ENCODE measurements at regions not wholly inside any gene's neighbourhood (a gene's known extent, or its start where the extent isn't known, plus 50 kb on each side); places are given as distances from the start of the nearest gene placed in this dataset.

DNA sequence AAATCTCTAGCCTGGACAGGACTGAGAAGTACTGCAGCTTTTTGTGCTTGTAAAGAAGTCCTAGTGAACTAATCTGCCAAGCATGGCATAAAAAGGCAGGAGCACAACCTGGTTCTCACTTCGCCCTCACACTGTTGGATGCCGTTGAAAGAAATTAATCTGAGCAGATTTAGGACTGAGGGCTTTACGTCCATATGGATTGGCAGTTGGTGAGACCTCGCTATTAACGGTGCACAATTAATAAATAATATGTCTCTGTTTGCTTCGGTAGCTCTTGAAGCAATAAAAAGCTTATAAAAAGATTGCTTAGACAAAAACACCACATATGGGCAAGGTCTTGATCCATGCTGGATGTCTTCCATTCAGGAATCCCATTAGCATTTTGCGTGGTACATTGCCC lies 185.6 kb upstream of the EPHA7 start:
- no peak for DNase-seq

DNA sequence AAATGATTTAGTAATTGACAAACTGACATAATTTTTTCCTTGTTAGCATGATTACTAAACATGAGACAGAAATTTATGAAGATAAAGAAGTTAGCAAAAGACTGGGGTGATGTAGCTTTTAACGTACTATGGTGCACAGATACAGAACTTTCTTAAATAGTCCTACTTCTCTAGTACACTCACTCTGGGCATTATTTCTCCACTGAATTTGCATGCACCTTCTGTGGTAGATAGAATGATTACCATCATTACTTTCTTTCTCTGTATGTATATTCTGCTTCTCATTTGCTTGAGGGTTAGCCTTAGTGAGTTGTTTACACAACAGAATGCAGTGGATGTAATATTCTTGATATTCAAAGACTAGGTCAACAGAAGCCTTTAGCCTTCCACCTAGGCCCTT lies 173.1 kb upstream of the EPHA7 start:
- no peak for DNase-seq

DNA sequence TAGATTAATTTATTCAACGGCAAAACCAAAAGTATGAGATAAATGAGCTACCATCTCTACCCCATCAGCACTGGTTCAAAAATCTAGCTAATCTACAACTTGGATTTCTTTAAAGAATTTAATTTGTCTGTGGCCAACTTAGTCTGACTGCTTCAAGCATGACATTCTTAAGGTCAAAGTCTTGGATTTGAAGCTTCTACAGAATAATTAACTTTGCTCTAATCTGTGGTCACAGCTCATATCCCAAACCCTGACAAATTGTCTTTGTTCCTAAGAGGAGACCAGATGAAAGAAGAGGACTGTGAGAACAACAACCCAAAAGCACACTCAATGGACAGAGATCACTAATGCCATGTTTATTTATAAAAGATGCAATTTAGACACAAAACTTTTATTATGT lies 166.9 kb upstream of the EPHA7 start:
- DNase-seq, result no peak

GRCh38 chr6:93584300-93584699 lies 164.9 kb upstream of the EPHA7 start:
- no peak for DNase-seq

DNA sequence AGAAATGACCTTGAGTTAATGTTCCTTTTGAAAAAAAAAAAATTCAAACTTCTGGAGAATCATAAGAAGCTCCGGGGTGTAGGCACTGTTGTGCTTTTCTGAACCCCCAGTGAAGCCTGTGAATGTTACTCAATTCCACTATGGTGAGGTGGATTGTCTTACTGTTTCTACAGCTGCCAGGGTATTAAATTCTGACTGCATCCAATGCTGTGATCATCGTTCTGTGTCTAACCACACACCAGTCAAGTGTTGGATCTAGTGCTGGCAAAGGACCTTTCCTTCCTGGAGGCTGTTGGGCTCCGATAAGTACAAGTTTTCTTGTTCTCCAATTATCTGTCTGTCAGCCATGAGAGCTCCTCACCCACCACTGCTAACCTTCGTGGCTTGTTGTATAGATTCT lies 162.0 kb upstream of the EPHA7 start:
- DNase-seq, result peak; percentile 15

DNA sequence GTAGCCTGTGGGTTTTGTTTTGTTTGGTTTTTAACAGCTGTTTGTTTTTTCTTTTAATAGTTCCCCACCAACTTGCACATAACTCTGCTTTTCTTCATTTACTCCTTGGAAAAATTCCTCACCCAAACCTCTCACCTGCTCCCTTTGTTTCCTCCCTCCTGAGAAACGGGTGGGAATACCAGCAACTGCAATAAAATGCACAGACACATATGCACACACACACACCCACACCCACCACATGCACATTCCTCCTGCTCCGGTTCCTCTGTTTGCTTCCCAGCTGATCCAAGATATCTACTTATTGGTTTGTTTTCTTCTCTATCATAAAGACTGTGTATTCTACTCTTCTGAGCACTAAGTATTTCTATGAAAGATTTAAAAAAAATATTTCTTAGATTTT lies 161.1 kb upstream of the EPHA7 start:
- no peak for DNase-seq

DNA sequence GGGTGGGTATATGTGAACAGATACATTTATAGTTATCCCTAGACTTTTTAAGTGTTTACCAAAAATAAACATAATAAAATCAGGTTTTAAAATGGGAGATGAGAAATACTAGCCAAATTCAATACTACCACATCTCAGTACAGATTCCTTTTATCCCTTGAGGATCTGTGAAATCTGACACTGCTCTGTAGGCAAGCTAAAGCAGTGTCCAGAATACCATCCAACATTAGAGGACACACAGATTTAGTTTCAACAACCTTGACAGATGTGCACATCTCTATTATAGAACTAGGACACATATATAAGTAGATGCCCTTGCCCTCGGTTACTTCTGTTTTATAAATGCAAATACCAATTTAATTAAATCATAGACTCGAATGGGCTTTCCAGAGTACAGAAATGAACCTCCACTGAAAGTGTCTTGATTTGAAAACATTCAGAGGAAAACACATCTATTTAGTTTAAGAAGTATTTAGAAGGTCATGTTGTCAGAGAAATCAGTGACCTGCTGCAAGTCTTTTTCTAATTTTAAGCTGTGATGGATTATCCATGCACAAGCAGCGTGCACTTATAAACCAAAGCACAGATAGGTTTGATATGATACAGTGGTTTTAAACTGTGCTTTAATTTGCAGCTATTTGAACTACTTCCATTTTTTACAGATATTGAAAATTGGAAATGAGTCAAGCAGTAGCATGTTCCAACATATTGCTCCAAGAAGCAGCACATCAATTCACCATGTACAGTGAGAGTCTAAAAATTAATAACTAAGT lies 156.3 kb upstream of the EPHA7 start:
- no peak for DNase-seq

DNA sequence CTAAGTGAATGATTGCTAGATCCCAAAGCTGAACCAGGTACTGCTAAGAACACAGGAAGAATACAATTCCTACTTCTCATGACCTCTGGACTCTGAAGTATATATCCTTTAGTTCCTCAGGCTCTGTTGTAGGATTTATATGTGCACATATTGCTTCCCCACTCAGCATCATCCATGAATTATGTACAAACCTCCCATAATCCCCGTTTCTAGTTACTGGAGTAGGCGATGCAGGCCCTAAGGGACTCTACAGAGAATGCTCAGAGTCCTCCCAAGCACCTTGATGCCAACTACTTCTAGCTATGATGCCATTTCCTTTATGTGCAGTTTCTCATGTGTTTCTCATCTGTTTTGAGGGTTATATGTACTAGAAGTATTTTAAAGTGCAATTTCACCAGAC lies 154.9 kb upstream of the EPHA7 start:
- DNase-seq, result no peak

DNA sequence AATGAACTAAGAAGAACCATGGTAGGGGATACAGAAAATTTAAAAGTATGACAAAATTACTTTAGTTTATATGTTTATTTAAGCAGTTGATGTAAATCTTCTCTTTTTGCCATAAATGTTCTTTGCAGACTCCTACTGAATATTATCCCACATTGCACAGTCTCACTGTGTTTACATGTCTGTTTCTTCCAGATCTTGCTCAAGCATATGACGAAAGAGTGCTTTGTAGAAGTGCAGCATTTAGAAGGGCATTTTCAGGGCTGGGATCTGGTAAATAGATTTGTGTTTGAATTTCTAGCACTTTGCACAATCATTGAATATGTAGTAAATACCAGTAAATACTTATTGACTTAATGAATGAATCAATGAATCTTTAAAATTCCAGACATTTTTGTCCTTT lies 152.0 kb upstream of the EPHA7 start:
- DNase-seq, result no peak

GRCh38 chr6:93568169-93568568 lies 148.8 kb upstream of the EPHA7 start:
- no peak for DNase-seq

GRCh38 chr6:93567164-93567563 lies 147.8 kb upstream of the EPHA7 start:
- no peak for DNase-seq

DNA sequence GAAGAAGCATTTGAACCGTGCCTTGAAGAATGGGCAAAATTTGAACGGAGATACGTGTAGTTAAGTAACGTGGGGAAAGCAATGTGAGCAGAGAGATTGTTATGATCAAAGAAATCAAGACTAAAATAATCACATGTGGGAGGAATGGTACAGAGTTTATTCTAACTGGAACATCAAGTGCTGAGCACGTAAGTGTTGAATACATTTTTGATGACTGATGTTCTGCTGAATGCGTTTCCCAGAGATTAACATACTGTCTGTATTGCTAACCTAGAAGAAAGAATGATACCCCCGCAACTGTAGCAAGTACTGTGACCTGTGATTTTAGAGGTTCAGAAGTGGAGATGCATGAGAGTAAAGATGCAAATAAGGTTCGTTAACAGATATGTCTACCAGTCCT lies 146.9 kb upstream of the EPHA7 start:
- no peak for DNase-seq

DNA sequence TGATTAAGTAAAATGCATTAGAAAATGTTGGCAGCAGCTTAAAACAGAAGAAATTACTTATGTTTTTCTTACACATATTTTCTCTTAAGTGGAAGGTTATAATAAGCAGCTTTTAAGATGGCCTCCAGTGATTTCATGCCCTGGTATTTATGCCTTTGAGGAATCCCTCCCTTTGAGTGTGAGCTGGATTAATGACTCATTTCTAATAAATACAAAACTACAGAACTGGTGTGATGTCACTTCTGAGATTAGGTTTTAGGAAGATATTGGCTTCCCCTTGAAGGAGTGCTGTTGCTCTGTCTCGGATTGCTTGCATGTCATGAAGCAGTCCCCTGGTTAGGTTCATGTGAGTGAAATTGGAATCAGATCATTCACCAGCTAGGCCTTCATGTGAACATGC lies 143.2 kb upstream of the EPHA7 start:
- DNase-seq, result no peak

GRCh38 chr6:93555292-93555691 lies 135.9 kb upstream of the EPHA7 start:
- no peak for DNase-seq

GRCh38 chr6:93554018-93554417 lies 134.7 kb upstream of the EPHA7 start:
- DNase-seq, result no peak

DNA sequence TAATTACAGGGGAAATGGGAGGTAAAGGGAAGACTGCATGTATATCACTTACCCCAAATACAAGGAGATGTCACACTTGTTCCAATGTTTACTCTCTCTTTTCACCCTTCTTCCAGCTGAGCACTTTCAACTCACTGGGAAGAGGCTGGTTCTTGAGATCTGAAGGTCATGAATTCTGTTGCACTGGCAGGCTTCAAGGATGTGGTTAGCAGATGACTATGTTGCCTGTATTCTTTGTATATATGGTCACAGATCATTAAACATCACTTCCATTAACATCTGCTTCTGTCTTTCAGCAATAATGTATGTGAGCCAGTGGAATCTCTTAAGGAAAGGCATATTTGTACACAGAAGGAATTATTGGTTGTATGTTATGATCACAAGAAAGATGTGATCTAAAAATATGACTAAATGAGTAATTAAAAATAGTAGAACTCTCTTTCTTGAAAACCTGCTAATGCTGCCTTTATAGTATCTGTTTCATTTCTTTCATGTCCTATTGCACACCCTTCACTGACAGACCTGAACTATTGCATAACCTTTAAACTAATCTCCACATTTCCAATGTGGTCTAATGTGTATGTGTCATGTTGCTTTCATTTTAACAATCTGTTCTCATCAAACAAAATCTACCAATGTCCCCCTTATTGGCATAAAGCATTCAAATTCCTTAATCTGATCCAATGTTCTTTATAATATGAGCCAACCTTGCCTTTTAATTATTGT lies 131.4 kb upstream of the EPHA7 start:
- peak; percentile 24 for DNase-seq

DNA sequence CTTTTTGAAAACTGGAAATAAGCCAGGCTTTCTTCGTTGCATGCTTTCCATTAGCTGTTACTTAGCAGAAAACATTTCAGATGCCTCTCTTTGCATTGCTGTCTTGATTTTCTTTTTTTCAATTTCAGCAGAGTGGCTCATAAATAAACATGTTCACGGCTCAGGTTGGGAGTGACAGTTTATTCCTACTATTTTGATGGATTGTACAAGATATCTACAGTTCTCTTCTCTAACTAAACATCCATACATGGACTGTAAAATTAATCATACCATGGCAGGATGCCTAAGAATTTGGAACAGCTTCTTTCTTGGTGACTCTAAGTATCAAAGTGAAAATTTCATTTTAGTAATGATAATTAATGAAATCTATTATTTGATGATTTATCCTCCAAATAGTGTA lies 130.5 kb upstream of the EPHA7 start:
- no peak for DNase-seq

- no peak for DNase-seq
Measured at GRCh38 chr6:93524671-93525451, 105.5 kb upstream of the EPHA7 start.

DNA sequence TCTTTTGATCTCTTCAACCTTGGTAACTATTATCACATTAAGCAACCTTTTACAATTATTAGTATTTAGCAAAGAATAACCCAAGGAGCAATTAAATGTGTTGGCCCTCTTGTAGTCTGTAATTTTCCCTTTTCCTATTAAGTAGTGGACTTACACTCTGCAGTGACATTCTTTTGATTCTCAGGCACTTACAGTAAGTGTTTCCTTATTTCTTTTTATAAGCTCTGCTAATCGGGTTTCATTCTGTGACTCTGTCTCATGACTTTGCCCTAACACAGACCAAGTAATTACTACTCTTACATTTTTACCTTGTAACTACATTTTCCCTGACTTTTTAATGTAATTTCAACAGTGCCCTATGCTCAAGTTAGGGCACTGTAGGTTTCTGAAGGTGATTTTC lies 104.0 kb upstream of the EPHA7 start:
- DNase-seq, result no peak

GRCh38 chr6:93516441-93516840 lies 97.1 kb upstream of the EPHA7 start:
- no peak for DNase-seq

DNA sequence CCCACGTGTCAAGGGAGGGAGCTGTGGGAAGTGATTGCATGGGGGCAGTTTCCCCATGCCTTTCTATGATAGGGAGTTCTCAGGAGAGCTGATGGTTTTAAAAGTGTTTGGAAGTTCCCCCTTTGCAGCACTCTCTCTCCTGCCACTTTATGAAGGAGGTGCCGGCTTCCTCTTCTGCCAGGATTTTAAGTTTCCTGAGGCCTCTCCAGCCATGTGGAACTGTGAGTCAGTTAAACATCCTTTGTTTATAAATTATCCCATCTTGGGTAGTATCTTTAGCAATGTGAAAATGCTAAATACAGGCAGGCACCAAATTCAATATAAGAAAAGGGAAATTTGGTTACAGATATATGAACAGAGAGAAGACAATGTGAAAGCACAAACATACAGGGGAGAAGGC lies 96.4 kb upstream of the EPHA7 start:
- DNase-seq, result no peak

DNA sequence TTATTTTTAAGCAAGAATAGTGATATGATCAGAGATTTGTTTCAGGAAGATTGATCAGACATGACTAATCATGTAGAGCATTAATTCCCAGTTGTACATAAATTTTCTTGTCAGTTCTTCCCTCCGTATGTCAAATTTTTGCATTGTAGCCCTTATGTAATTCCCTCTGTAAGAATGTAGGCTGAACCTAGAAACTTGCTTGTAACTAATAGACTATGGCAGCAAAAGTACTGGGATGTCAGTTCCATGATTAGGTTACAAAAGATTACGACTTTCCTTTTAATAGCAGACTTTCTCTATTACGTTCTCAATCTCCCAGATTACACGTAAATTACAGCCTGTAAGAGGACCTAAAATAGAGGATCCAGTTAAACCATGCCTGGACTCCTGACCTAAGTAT lies 79.4 kb upstream of the EPHA7 start:
- DNase-seq, result no peak

DNA sequence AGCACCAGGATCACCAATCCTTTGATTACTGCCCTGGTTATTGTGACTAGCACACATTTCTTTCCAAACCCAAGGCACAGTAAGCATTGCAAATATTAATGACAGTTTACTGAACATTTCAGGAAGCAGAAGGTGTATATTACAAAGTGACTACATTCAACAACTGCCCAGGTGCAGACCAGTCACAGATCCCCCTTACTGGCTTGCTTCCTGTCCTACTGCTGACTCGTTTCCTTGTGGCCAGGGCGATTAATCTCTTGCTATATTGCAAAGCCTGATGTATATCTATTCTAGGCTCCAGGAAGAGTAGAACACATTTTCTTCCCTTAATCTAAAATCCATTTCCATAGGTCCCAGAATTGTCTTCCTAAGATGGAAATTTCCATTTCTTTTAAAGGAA lies 77.2 kb upstream of the EPHA7 start:
- no peak for DNase-seq

DNA sequence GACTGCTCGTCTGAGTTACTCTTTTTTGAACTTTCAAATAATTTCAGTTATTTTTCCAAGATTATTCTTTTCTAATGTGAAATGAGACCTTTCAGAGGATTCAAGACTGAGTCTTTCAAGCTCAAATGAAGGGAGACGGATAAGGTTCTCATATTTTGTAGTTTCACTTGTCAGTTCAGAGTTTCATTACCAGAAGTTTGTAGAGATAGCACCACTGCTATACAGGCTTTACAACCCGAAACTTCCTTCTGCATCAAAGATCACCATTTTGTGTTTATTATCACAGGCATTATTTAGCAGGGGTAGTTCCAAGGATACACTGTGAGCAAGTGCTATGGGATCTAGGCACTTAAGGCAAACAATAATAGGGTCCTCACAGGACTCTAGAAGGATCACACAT lies 74.7 kb upstream of the EPHA7 start:
- no peak for DNase-seq

Measured in NCI-H345 (cell line).